HEK293 (cell line): ENCODE measurements at regions not wholly inside any gene's neighbourhood (a gene's known extent, or its start where the extent isn't known, plus 50 kb on each side); places are given as distances from the start of the nearest gene placed in this dataset.

Source experiments
- FEZF1 ChIP-seq: fragments of 450-650 bp; formaldehyde crosslinking; IDR thresholded peaks from 2 replicates; pipeline ENCODE4 v1.5.1; 2016; ENCODE audit warnings: missing biosample characterization, missing genetic modification characterization
- GLI2 ChIP-seq: fragments of 450-650 bp; formaldehyde crosslinking; IDR thresholded peaks from 2 replicates; pipeline ENCODE4; 2017; ENCODE audit warnings: missing biosample characterization, missing genetic modification characterization, low read depth, borderline replicate concordance
- HOXA7 ChIP-seq: sonication (generic); formaldehyde crosslinking; IDR thresholded peaks from 2 replicates; pipeline ENCODE4 v1.8.1; 2022; ENCODE audit warnings: missing genetic modification reagents, borderline replicate concordance
- KLF16 ChIP-seq: fragments of 450-650 bp; formaldehyde crosslinking; IDR thresholded peaks from 2 replicates; pipeline ENCODE4 v1.5.1; 2017; ENCODE audit warnings: missing biosample characterization, missing genetic modification characterization
- OVOL3 ChIP-seq: fragments of 450-650 bp; formaldehyde crosslinking; IDR thresholded peaks from 2 replicates; pipeline ENCODE4 v1.5.1; 2016; ENCODE audit warnings: missing biosample characterization, missing genetic modification characterization
- SETDB1 ChIP-seq: IDR thresholded peaks from one replicate; pipeline ENCODE4 v1.6.1; 2017; ENCODE audit warnings: mild to moderate bottlenecking, low read length, moderate library complexity, mixed read lengths; ENCODE audit not compliant: insufficient read length
- SP7 ChIP-seq: fragments of 450-650 bp; formaldehyde crosslinking; IDR thresholded peaks from 2 replicates; pipeline ENCODE4 v1.5.1; 2016; ENCODE audit warnings: missing biosample characterization, missing genetic modification characterization
- YY1 ChIP-seq: fragments of 450-650 bp; formaldehyde crosslinking; IDR thresholded peaks from 2 replicates; pipeline ENCODE4 v1.5.1; 2018; ENCODE audit warnings: missing biosample characterization, missing genetic modification characterization
- ZBTB26 ChIP-seq: fragments of 450-650 bp; formaldehyde crosslinking; optimal IDR thresholded peaks from 2 replicates; pipeline ENCODE3; 2016; ENCODE audit warnings: missing biosample characterization, mild to moderate bottlenecking, missing genetic modification characterization
- ZBTB8A ChIP-seq: fragments of 450-650 bp; formaldehyde crosslinking; IDR thresholded peaks from 2 replicates; pipeline ENCODE4 v1.5.1; 2016; ENCODE audit warnings: missing biosample characterization, missing genetic modification characterization
- ZFHX2 ChIP-seq: fragments of 450-650 bp; formaldehyde crosslinking; conservative IDR thresholded peaks from 2 replicates; pipeline ENCODE4 v1.5.1; 2016; ENCODE audit warnings: missing biosample characterization, missing genetic modification characterization
- ZNF112 ChIP-seq: fragments of 450-650 bp; formaldehyde crosslinking; IDR thresholded peaks from 2 replicates; pipeline ENCODE4 v1.5.0; 2017; ENCODE audit warnings: missing biosample characterization, missing genetic modification characterization
- ZNF114 ChIP-seq: fragments of 450-650 bp; formaldehyde crosslinking; IDR thresholded peaks from 2 replicates; pipeline ENCODE4 v1.5.0; 2017; ENCODE audit warnings: missing biosample characterization, missing genetic modification characterization
- ZNF132 ChIP-seq: fragments of 450-650 bp; formaldehyde crosslinking; IDR thresholded peaks from 2 replicates; pipeline ENCODE4 v1.5.1; 2017; ENCODE audit warnings: missing biosample characterization, missing genetic modification characterization, borderline replicate concordance
- ZNF174 ChIP-seq: fragments of 450-650 bp; formaldehyde crosslinking; IDR thresholded peaks from 2 replicates; pipeline ENCODE4 v1.5.0; 2017; ENCODE audit warnings: missing biosample characterization, mild to moderate bottlenecking, missing genetic modification characterization
- ZNF223 ChIP-seq: fragments of 450-650 bp; formaldehyde crosslinking; IDR thresholded peaks from 2 replicates; pipeline ENCODE4 v1.5.1; 2016; ENCODE audit warnings: missing biosample characterization, missing genetic modification characterization
- ZNF362 ChIP-seq: fragments of 450-650 bp; formaldehyde crosslinking; IDR thresholded peaks from 2 replicates; pipeline ENCODE4 v1.5.1; 2016; ENCODE audit warnings: missing biosample characterization, missing genetic modification characterization
- ZNF366 ChIP-seq: fragments of 450-650 bp; formaldehyde crosslinking; conservative IDR thresholded peaks from 2 replicates; pipeline ENCODE4 v1.5.1; 2016; ENCODE audit warnings: missing biosample characterization, missing genetic modification characterization
- ZNF394 ChIP-seq: fragments of 450-650 bp; formaldehyde crosslinking; IDR thresholded peaks from 2 replicates; pipeline ENCODE4 v1.5.1; 2016; ENCODE audit warnings: missing biosample characterization, missing genetic modification characterization, mild to moderate bottlenecking, moderate library complexity, borderline replicate concordance
- ZNF426 ChIP-seq: fragments of 450-650 bp; formaldehyde crosslinking; IDR thresholded peaks from 2 replicates; pipeline ENCODE4 v1.5.1; 2017; ENCODE audit warnings: missing biosample characterization, missing genetic modification characterization, mild to moderate bottlenecking, inconsistent platforms, moderate library complexity
- ZNF433 ChIP-seq: fragments of 450-650 bp; formaldehyde crosslinking; IDR thresholded peaks from 2 replicates; pipeline ENCODE4 v1.5.1; 2016; ENCODE audit warnings: missing biosample characterization, missing genetic modification characterization, low read depth
- ZNF48 ChIP-seq: fragments of 450-650 bp; formaldehyde crosslinking; IDR thresholded peaks from 2 replicates; pipeline ENCODE4 v1.5.1; 2016; ENCODE audit warnings: missing biosample characterization, missing genetic modification characterization
- ZNF513 ChIP-seq: fragments of 450-650 bp; IDR thresholded peaks from 2 replicates; pipeline ENCODE4 v1.5.1; 2018; ENCODE audit warnings: missing biosample characterization, missing genetic modification characterization
- ZNF600 ChIP-seq: fragments of 450-650 bp; formaldehyde crosslinking; IDR thresholded peaks from 2 replicates; pipeline ENCODE4 v1.5.1; 2016; ENCODE audit warnings: missing biosample characterization, missing genetic modification characterization
- ZNF621 ChIP-seq: fragments of 450-650 bp; formaldehyde crosslinking; IDR thresholded peaks from 2 replicates; pipeline ENCODE4 v1.5.1; 2017; ENCODE audit warnings: missing biosample characterization, missing genetic modification characterization
- ZNF664 ChIP-seq: fragments of 450-650 bp; formaldehyde crosslinking; IDR thresholded peaks from 2 replicates; pipeline ENCODE4 v1.5.1; 2016; ENCODE audit warnings: missing biosample characterization, missing genetic modification characterization
- ZNF701 ChIP-seq: fragments of 450-650 bp; formaldehyde crosslinking; IDR thresholded peaks from 2 replicates; pipeline ENCODE4 v1.5.1; 2016; ENCODE audit warnings: missing biosample characterization, missing genetic modification characterization
- ZNF776 ChIP-seq: fragments of 450-650 bp; formaldehyde crosslinking; IDR thresholded peaks from 2 replicates; pipeline ENCODE4 v1.5.0; 2017; ENCODE audit warnings: missing biosample characterization, missing genetic modification characterization, borderline replicate concordance
- ZNF837 ChIP-seq: fragments of 450-650 bp; formaldehyde crosslinking; IDR thresholded peaks from 2 replicates; pipeline ENCODE4 v1.5.1; 2016; ENCODE audit warnings: missing biosample characterization, missing genetic modification characterization
- TF ChIP-seq, protein P1 (sequence below): fragments of 450-650 bp; formaldehyde crosslinking; IDR thresholded peaks from 2 replicates; pipeline ENCODE4 v1.5.1; 2016; ENCODE audit warnings: missing biosample characterization, missing genetic modification characterization

GRCh38 chr12:64560396-64561301, 49.6 kb upstream of the RASSF3 start (continued):
- TF ChIP-seq ZBTB26 (no peak), ZNF112 (tag by site-specific recombination) (no peak), ZNF174 (tag by site-specific recombination) (no peak), SP7 (peak; percentile 69), ZNF394 (tag by site-specific recombination) (peak; percentile 52; the same call in 1 of the 2 replicates), HOXA7 (no peak), ZNF837 (no peak), ZNF223 (no peak), ZNF362 (no peak), ZNF513 (tag by site-specific recombination) (no peak), ZNF600 (no peak), OVOL3 (tag by site-specific recombination) (no peak), ZNF621 (no peak), ZNF114 (tag by site-specific recombination) (no peak), ZNF48 (no peak), KLF16 (tag by site-specific recombination) (peak; percentile 60; the same call in 1 of the 2 replicates), ZBTB8A (tag by site-specific recombination) (no peak), ZNF426 (tag by site-specific recombination) (no peak), ZNF776 (tag by site-specific recombination) (no peak), ZNF132 (tag by site-specific recombination) (no peak), SETDB1 (no peak), ZFHX2 (tag by site-specific recombination) (peak; percentile 70), FEZF1 (tag by site-specific recombination) (no peak), ZNF366 (no peak; the same call in none of the 2 replicates), ZNF664 (tag by site-specific recombination) (no peak), YY1 (tag by site-specific recombination) (no peak), GLI2 (tag by site-specific recombination) (no peak), ZNF433 (tag by site-specific recombination) (no peak), ZNF701 (tag by site-specific recombination) (no peak)
- TF ChIP-seq, protein P1, sequence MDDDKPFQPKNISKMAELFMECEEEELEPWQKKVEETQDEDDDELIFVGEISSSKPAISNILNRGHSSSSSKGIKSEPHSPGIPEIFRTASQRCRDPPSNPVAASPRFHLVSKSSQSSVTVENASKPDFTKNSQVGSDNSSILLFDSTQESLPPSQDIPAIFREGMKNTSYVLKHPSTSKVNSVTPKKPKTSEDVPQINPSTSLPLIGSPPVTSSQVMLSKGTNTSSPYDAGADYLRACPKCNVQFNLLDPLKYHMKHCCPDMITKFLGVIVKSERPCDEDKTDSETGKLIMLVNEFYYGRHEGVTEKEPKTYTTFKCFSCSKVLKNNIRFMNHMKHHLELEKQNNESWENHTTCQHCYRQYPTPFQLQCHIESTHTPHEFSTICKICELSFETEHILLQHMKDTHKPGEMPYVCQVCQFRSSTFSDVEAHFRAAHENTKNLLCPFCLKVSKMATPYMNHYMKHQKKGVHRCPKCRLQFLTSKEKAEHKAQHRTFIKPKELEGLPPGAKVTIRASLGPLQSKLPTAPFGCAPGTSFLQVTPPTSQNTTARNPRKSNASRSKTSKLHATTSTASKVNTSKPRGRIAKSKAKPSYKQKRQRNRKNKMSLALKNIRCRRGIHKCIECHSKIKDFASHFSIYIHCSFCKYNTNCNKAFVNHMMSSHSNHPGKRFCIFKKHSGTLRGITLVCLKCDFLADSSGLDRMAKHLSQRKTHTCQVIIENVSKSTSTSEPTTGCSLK (tag by site-specific recombination), result no peak
